HG03432 (cell line): ENCODE measurements at regions not wholly inside any gene's neighbourhood (a gene's known extent, or its start where the extent isn't known, plus 50 kb on each side); places are given as distances from the start of the nearest gene placed in this dataset.
"Not testable (repeated sequence)": the region's sequence is repeated elsewhere in the genome, so short reads cannot be mapped to it uniquely, and the experiment has no call there.

ENCODE experiments used
- ATAC-seq: cut with Tn5 transposase; IDR thresholded peaks from one replicate; pipeline ENCODE4 v1.9.1; 2021; ENCODE audit warnings: mild to moderate bottlenecking, moderate library complexity; ENCODE audit not compliant: unreplicated experiment

GRCh38 chr21:28614791-28615190 lies 377.9 kb downstream of the LTN1 start:
- ATAC-seq: no peak

GRCh38 chr21:28608646-28609045 lies 384.0 kb downstream of the LTN1 start:
- no peak for ATAC-seq

GRCh38 chr21:28607545-28607944 lies 385.1 kb downstream of the LTN1 start:
- ATAC-seq: no peak

GRCh38 chr21:28604946-28605537 lies 387.6 kb downstream of the LTN1 start:
- ATAC-seq: peak; percentile 99

- no peak for ATAC-seq
Measured at GRCh38 chr21:28602546-28602945, 390.1 kb downstream of the LTN1 start.

- ATAC-seq: no peak
Measured at GRCh38 chr21:28598214-28598613, 394.5 kb downstream of the LTN1 start.

- no peak for ATAC-seq
Measured at GRCh38 chr21:28592205-28592865, 400.3 kb downstream of the LTN1 start.

- ATAC-seq: no peak
Measured at GRCh38 chr21:28590676-28591075, 402.0 kb downstream of the LTN1 start.

GRCh38 chr21:28590026-28590425 lies 402.7 kb downstream of the LTN1 start:
- ATAC-seq: no peak

- no peak for ATAC-seq
Measured at GRCh38 chr21:28588997-28589396, 403.7 kb downstream of the LTN1 start.

- ATAC-seq: no peak
Measured at GRCh38 chr21:28587748-28588147, 404.9 kb downstream of the LTN1 start.

GRCh38 chr21:28581976-28582375 lies 410.7 kb downstream of the LTN1 start:
- ATAC-seq: no peak

- ATAC-seq: not testable (repeated sequence)
Measured at GRCh38 chr21:28581311-28581731, 411.4 kb downstream of the LTN1 start.

GRCh38 chr21:28580585-28580984 lies 412.1 kb downstream of the LTN1 start:
- ATAC-seq: no peak

- ATAC-seq: no peak
Measured at GRCh38 chr21:28579986-28580550, 412.6 kb downstream of the LTN1 start.

- ATAC-seq: no peak
Measured at GRCh38 chr21:28568692-28569091, 424.0 kb downstream of the LTN1 start.

GRCh38 chr21:28563933-28564332 lies 428.7 kb downstream of the LTN1 start:
- not testable (repeated sequence) for ATAC-seq

GRCh38 chr21:28561772-28562171 lies 430.9 kb downstream of the LTN1 start:
- ATAC-seq: no peak

- ATAC-seq: no peak
Measured at GRCh38 chr21:28554660-28555475, 437.8 kb downstream of the LTN1 start.

GRCh38 chr21:28550057-28550825 lies 442.4 kb downstream of the LTN1 start:
- ATAC-seq: no peak

GRCh38 chr21:28548291-28548690 lies 444.4 kb downstream of the LTN1 start:
- no peak for ATAC-seq
